ENCODE measurements at regions not wholly inside any gene's neighbourhood (a gene's known extent, or its start where the extent isn't known, plus 50 kb on each side); places are given as distances from the start of the nearest gene placed in this dataset.
A peak's percentile ranks its signal among the peaks of the same experiment; 100 is the strongest.

DNA sequence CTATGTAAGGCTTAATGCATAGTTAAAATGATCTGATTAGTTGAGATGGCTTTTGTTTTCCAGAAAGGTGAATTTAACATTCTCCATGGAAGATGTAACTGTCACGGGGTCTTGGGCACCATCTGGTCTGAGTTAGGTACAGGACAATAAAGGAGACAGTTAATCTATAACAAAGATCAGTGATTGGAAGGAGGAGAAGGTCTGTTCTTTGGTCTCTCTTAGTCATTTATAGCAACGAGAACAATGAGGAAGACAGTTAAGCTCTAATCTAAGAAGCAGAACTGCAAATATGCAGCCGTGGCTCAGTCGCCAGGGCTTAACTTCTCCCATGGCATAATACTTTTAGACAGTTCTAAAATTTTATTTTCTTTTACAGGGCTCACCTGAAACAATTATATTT, 405.5 kb upstream of the SULF2 start:
- H3K4me3 ChIP-seq, result no peak overlapping the region
- TF ChIP-seq POLR2A (IDR thresholded peaks at IDR 0.05), result no peak
- TF ChIP-seq, protein P1, sequence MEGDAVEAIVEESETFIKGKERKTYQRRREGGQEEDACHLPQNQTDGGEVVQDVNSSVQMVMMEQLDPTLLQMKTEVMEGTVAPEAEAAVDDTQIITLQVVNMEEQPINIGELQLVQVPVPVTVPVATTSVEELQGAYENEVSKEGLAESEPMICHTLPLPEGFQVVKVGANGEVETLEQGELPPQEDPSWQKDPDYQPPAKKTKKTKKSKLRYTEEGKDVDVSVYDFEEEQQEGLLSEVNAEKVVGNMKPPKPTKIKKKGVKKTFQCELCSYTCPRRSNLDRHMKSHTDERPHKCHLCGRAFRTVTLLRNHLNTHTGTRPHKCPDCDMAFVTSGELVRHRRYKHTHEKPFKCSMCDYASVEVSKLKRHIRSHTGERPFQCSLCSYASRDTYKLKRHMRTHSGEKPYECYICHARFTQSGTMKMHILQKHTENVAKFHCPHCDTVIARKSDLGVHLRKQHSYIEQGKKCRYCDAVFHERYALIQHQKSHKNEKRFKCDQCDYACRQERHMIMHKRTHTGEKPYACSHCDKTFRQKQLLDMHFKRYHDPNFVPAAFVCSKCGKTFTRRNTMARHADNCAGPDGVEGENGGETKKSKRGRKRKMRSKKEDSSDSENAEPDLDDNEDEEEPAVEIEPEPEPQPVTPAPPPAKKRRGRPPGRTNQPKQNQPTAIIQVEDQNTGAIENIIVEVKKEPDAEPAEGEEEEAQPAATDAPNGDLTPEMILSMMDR (IDR thresholded peaks at IDR 0.05), result no peak
- no peaks in the 10 kb centered on the region for H3K36me3 ChIP-seq
- intact Hi-C loops (cut with DNase I), result no loop called here
- H3K4me1 ChIP-seq, result no peaks in the 10 kb centered on the region
- ATAC-seq (no peak), DNase-seq (peak in 1 of 5 donors; percentile 4)
- 61 to 74% (median 64%) methylated on average over 4 of the region's 4 CpGs for WGBS, 4 donors
- no peaks in the 10 kb centered on the region for H3K27me3 ChIP-seq
- H3K9me3 ChIP-seq, result no peaks in the 10 kb centered on the region
- H3K27ac ChIP-seq, result no peak overlapping the region

DNA sequence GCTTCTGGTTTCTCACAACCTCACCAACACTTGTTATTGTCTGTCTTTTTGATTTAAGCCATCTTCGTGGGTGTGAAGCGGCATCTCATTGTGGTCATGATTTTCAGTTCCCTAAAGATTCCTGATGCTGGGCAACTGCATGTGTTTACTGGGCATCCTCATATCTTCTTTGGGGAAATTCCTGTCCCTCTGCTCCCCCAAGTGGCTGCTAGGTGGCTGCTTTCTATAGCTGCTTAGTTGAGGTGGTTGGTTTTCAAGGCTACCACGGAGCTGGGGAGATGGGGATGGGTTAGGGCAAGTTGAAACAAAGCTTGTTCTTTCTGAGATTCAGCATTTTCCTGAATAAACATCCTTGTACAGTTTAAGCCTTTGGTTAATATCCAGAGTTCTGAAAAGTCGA, 403.9 kb upstream of the SULF2 start:
- intact Hi-C loops (cut with DNase I), result no loop called here
- no peak overlapping the region for H3K27ac ChIP-seq

DNA sequence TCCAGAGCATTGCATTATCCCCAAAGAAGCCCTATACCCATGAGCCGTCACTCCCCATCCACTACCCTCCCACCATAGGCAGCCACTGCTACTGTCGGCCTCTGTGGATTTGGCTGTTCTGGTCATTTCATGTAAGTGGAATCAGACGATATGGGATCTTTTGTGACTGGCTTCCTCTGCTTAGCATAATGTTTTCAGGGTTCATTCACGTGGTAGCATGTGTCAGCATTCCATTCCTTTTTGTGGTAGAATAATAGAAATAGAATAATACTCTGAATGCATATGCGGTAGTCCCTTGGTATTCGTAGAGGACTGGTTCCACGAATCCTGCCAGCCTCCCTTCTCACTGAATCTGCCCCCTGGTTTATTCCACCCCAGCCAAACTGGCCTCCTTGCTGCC, 402.6 kb upstream of the SULF2 start:
- intact Hi-C loops (cut with DNase I), result no loop called here
- H3K27ac ChIP-seq, result no peak overlapping the region
- H3K36me3 ChIP-seq, result no peaks in the 10 kb centered on the region
- H3K4me1 ChIP-seq, result no peaks in the 10 kb centered on the region
- ATAC-seq, result no peak
- WGBS, 4 donors, result 92 to 97% (median 94%) methylated on average over 7 of the region's 7 CpGs
- no peak for DNase-seq
- no peaks in the 10 kb centered on the region for H3K27me3 ChIP-seq
- H3K9me3 ChIP-seq, result no peaks in the 10 kb centered on the region
- H3K4me3 ChIP-seq, result no peak overlapping the region
- no peak for TF ChIP-seq POLR2A (IDR thresholded peaks at IDR 0.05)

More for the DNA sequence above, 403.9 kb upstream of the SULF2 start:
- TF ChIP-seq, protein P1 (IDR thresholded peaks at IDR 0.05), result peak in 4 of 12 donors; percentile 11 to 37 (median 16)
- TF ChIP-seq POLR2A (IDR thresholded peaks at IDR 0.05), result no peak
- ATAC-seq, result no peak
- no peaks in the 10 kb centered on the region for H3K36me3 ChIP-seq
- DNase-seq, result no peak
- no peaks in the 10 kb centered on the region for H3K27me3 ChIP-seq
- H3K4me3 ChIP-seq, result no peak overlapping the region
- H3K4me1 ChIP-seq, result no peaks in the 10 kb centered on the region
- WGBS, 4 donors, result 63 to 72% (median 70%) methylated on average over 4 of the region's 4 CpGs
- no peaks in the 10 kb centered on the region for H3K9me3 ChIP-seq

DNA sequence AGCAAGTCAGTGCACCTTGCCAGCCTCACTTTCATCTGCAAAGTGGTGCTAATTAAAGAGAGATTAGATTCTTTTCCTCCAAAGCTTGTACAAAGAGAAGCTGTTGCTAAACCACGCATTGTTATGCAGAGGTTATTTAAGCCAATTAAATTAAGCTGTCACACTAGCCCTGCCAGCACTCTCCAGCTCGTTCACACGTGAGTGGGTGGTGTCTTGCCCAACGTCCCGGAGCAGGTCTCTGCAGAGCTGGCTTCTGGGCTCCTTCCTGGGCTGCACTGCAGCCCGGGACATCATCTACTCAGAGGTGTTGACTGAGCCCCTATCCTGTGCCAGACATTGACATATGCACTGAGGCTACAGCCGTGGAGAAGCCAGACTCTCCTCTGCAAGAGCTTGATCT, 401.6 kb upstream of the SULF2 start:
- Histone ChIP-seq H3K9me3 (no peaks in the 10 kb centered on the region), H3K27ac (no peak overlapping the region), H3K36me3 (no peaks in the 10 kb centered on the region), H3K4me3 (no peak overlapping the region), H3K4me1 (no peaks in the 10 kb centered on the region), H3K27me3 (no peaks in the 10 kb centered on the region)
- ATAC-seq (peak in 2 of 4 donors; percentile 22 to 33), DNase-seq (no peak)
- TF ChIP-seq, protein P1 (IDR thresholded peaks at IDR 0.05), result no peak
- TF ChIP-seq POLR2A (IDR thresholded peaks at IDR 0.05), result no peak
- WGBS, 4 donors, result 31 to 63% (median 55%) methylated on average over 7 of the region's 7 CpGs
- intact Hi-C loops (cut with DNase I), result no loop called here

DNA sequence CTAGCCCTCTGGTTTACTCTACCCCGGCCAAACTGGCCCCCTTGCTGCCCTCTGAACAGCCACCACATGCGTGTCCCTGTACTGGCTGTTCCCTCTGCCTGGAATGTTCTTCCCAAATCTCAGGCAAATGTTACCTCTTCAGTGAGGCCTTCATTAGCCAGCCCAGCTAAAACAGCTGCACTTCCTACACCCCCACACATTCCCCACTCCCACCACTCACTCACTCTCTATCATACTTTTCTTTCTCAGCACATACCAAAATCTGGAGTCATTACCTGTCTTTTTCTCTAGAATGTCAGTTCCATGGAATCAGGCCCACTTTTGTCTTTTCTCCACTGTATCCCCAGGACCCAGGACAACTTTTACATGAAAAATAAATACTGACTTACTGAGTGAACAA, 401.2 kb upstream of the SULF2 start:
- 69 to 82% (median 81%) methylated on average over 2 of the region's 2 CpGs for WGBS, 4 donors

More for the DNA sequence above, 401.2 kb upstream of the SULF2 start:
- no peaks in the 10 kb centered on the region for H3K36me3 ChIP-seq
- peaks cover 0 to under 1% (median 0%) of the 10 kb centered on the region in 12 donors for H3K9me3 ChIP-seq
- ATAC-seq (no peak), DNase-seq (no peak)
- no peak overlapping the region for H3K4me3 ChIP-seq
- intact Hi-C loops (cut with DNase I), result no loop called here
- no peaks in the 10 kb centered on the region for H3K4me1 ChIP-seq
- H3K27ac ChIP-seq, result no peak overlapping the region
- no peaks in the 10 kb centered on the region for H3K27me3 ChIP-seq
- no peak for TF ChIP-seq POLR2A (IDR thresholded peaks at IDR 0.05)
- TF ChIP-seq, protein P1 (IDR thresholded peaks at IDR 0.05), result no peak
